Fibroblast of villous mesenchyme (primary cell): ENCODE measurements at regions not wholly inside any gene's neighbourhood (a gene's known extent, or its start where the extent isn't known, plus 50 kb on each side); places are given as distances from the start of the nearest gene placed in this dataset.

ENCODE experiments used
- DNase-seq: peaks from one replicate; pipeline ENCODE4 v3.0.0-alpha.2; 2010; ENCODE audit warnings: low read depth
- H3K4me3 ChIP-seq: 2 replicates; pipeline ENCODE4 v1.5.1; 2011; ENCODE audit warnings: low read depth, mild to moderate bottlenecking, low read length
- TF ChIP-seq, protein P1 (sequence below): IDR thresholded peaks from 2 replicates; pipeline ENCODE4 v1.5.1; 2012; ENCODE audit warnings: low read depth, mild to moderate bottlenecking, low read length; ENCODE audit not compliant: insufficient read depth

DNA sequence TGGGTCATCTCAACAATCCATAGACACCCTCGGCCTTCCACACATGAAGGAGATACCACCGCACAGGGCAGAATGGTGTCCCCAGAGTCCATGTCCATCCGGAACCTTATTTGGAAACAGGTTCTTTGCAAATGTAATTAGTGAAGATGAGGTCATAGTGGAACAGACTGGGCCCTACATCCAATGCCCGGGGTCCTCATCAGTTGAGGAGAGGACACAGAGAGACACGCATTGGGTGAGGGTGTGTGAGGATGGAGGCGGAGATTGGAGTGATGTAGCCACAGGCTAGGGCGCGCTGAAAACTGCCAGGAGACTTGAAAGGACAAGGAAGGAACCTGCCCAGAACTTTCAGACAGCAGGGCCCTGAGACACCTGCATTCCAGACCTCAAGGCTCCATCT, 169.4 kb downstream of the ENGASE start:
- DNase-seq: no peak
- TF ChIP-seq, protein P1, sequence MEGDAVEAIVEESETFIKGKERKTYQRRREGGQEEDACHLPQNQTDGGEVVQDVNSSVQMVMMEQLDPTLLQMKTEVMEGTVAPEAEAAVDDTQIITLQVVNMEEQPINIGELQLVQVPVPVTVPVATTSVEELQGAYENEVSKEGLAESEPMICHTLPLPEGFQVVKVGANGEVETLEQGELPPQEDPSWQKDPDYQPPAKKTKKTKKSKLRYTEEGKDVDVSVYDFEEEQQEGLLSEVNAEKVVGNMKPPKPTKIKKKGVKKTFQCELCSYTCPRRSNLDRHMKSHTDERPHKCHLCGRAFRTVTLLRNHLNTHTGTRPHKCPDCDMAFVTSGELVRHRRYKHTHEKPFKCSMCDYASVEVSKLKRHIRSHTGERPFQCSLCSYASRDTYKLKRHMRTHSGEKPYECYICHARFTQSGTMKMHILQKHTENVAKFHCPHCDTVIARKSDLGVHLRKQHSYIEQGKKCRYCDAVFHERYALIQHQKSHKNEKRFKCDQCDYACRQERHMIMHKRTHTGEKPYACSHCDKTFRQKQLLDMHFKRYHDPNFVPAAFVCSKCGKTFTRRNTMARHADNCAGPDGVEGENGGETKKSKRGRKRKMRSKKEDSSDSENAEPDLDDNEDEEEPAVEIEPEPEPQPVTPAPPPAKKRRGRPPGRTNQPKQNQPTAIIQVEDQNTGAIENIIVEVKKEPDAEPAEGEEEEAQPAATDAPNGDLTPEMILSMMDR: no peak
- H3K4me3 ChIP-seq: no peak overlapping the region

DNA sequence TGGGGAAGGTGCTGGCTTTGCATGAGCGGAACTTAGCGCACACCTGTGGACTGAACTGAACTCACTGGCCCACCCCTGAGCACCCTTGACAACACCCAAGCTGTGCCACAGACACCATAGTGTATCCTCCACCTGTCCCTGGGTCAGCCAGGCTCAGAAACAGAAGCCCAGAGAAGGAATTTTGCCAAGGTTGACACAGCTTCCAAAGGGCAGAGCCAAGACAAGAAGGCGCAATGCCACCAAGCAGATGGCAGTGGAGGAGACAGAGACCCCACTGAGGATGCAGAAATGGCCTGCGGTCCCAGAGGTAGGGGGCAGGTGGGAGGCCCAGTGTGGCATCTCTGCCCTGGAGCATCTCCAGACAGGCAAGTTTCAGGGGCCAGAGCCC, 169.0 kb downstream of the ENGASE start:
- DNase-seq: no peak
- no peak overlapping the region for H3K4me3 ChIP-seq
- TF ChIP-seq, protein P1: no peak

DNA sequence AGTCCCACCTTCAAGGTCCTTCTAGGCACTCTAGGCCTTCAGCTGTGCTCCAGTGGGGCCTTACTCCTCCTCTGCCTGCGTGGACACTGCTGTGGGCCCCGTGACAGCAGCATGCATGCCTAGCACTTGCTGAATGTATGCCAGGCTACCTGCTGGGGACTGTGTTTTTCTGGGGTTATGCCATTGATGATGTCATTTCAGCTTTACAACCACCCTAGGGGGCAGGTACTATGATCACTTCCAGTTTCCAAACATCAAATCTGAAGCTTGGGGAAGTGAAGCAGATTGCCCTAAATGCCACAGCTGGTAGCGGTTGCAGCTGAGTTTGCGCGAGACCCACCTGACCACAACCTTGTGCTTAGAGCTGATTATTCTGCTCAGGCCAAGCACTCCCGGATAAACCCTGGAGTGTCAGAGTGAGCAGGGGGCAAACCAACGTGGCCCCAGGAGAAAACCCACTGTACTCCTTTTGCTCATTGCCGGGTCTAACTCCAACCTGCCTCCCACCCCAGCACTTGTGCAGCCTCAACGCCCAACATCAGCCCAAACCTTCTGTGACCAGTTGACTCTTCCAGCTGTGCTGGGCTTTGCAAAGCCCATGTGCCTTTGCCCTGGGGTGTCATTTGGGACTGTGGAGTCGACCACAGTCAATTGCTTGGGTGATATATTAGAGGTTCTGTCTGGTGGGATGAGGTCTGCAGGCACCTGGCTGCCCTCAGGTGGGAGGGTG, 168.4 kb downstream of the ENGASE start:
- no peak for DNase-seq
- TF ChIP-seq, protein P1: no peak
- H3K4me3 ChIP-seq: no peak overlapping the region

DNA sequence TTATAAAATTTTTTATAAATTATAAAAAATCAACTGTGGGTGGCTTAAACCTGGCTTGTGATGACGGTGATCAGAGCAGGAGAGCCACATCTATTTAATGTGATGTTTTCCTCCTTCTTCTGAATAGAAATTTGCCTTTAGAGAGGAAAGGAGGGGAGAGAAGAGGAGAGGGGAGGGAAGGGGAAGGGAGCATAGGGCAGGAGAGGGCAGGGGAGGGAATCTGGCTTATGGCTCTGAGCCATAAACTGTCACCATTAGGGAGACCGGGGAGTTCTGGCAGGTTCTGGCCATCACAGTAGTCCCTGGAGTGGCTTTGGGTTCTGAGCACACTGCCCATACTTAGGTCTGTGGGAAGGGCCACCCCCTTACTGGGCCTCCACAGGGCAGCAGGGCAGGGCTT, 167.8 kb downstream of the ENGASE start:
- TF ChIP-seq, protein P1: no peak

DNA sequence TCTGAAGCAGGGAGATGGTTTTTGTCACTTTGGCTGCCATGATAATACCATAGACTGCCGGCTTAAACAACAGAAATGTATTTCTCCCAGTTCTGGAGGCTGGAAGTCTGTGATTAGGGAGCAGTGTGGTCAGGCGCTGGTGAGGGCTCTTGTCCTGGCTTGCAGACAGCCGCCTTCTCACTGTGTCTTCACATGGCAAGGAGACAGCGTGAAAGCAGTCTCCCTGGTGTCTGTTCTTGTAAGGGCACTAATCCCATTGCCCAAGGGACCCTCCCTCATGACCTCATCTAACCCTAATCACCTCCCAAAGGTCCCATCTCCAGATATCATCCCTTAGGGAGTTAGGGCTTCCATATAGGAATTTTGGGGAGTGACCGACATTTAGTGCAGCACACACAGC, 167.0 kb downstream of the ENGASE start:
- DNase-seq: no peak
- TF ChIP-seq, protein P1: no peak
- no peak overlapping the region for H3K4me3 ChIP-seq

More for the DNA sequence above, 167.8 kb downstream of the ENGASE start:
- no peak for DNase-seq
- no peak overlapping the region for H3K4me3 ChIP-seq

DNA sequence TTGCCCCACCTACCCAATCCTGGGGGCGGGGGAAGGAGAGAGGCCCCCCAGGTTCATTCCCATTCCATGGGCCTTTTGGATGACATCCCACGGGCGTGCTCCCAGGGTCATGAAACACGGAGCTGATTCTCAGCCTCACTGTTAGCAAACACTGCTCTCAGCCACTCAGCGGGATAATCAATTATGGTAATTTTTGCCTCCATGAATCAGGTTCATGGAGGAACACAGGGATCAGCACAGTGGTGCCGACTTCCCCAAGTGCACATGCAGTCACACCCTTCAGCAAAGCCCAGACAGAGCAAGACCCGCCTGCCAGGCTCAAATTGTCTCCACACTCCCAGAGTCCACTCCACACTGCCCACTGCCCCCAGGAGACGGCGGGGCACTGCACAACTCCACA, 164.6 kb downstream of the ENGASE start:
- H3K4me3 ChIP-seq: no peak overlapping the region
- TF ChIP-seq, protein P1: no peak
- DNase-seq: no peak
